ENCODE measurements at regions not wholly inside any gene's neighbourhood (a gene's known extent, or its start where the extent isn't known, plus 50 kb on each side); places are given as distances from the start of the nearest gene placed in this dataset.

DNA sequence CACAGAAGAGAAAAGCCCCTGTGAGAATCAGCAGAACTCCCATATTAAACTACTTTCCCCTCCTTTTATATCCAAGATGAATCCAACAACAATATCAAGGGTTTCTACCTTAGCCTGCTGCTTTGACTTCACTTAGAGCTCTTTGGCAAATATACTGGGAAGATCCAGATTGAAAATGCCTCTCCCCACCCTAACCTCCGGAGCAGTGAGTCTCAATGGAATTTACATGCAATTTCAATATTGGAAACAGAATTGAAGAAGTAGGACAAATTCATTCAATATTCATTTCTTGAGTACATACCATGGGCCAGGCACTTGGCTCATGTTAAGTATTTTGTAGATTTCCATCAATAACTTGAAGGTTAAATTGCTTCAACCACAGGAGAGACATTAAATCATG is 457.4 kb downstream of the TBC1D4 start (continued):
- TF ChIP-seq ZNF281 (CRISPR knock-in tag; IDR thresholded peaks at IDR 0.05; ENCODE audit: borderline replicate concordance) (no peak), RXRA (CRISPR knock-in tag; IDR thresholded peaks at IDR 0.05) (no peak), ZC3H4 (CRISPR knock-in tag; IDR thresholded peaks at IDR 0.05; ENCODE audit: borderline replicate concordance) (no peak), ZNF3 (CRISPR knock-in tag; IDR thresholded peaks at IDR 0.05) (no peak)

DNA sequence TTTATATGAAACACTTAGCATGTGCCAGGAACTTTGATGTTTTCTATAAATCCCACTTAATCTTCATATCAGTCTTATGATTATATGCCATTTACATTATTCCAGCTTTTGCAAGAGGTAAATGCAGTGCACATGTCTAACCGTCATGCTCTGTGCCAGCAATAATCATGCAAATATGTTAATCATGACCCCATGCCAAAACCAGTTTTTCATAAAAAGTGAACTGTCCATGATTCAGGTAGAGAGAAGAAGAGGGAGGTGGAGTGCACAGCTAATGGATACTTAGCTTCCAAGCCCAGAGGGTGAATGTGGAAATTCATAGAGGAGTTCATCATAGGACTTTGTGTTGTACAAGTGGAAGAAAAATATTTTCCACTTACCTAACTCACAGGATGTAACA is 458.4 kb downstream of the TBC1D4 start:
- TF ChIP-seq PITX1 (CRISPR knock-in tag; IDR thresholded peaks at IDR 0.05) (no peak), ATRX (CRISPR knock-in tag; IDR thresholded peaks at IDR 0.05; ENCODE audit: borderline replicate concordance) (no peak), IRF2 (CRISPR knock-in tag; IDR thresholded peaks at IDR 0.05) (no peak), ZNF275 (CRISPR knock-in tag; IDR thresholded peaks at IDR 0.05; ENCODE audit: borderline replicate concordance) (no peak), FIP1L1 (IDR thresholded peaks at IDR 0.05; ENCODE audit: borderline replicate concordance, insufficient read depth, low read depth, low read length) (no peak), NFYC (CRISPR knock-in tag; IDR thresholded peaks at IDR 0.05) (no peak)
- H3K4me1 ChIP-seq (ENCODE audit: insufficient read depth, low read length): no peaks in the 10 kb centered on the region
- H3K4me3 ChIP-seq (replicated peaks in 1 of 3; ENCODE audit: insufficient read depth in 1 of 3, low read depth in 2 of 3, low read length in 3 of 3): no peak overlapping the region
- H3K27ac ChIP-seq (ENCODE audit: extremely low read length, insufficient read depth, low read length): no peak overlapping the region
- no TSS peak for BruUV-seq (replicated peaks)
- H3K36me3 ChIP-seq (replicated peaks in 1 of 2; ENCODE audit: control insufficient read depth in 1 of 2, insufficient read depth in 2 of 2, low read length in 2 of 2): no peaks in the 10 kb centered on the region
- intact Hi-C loops (cut with micrococcal nuclease; ENCODE audit: unreplicated experiment) (no loop called here), in situ Hi-C loops (cut with HindIII; ENCODE audit: extremely low pct_ligation_motif_present, low pct_unique_long_range_greater_than_20kb) (no loop called here)
- ATAC-seq (no peak), DNase-seq (ENCODE audit: low spot score) (no peak), FAIRE-seq (no peak)
- WGBS (ENCODE audit: low lambda C conversion rate): 3% methylated on average over 1 of the region's 1 CpG
- H3K9me3 ChIP-seq (ENCODE audit: low read length): no peaks in the 10 kb centered on the region
- no peak overlapping the region for H3K4me2 ChIP-seq (ENCODE audit: low read depth, low read length)
- no peaks in the 10 kb centered on the region for H3K27me3 ChIP-seq (ENCODE audit: control insufficient read depth in 1 of 2, insufficient read depth in 2 of 2, low read length in 2 of 2)
- no peak overlapping the region for H2AFZ ChIP-seq (ENCODE audit: low read length)
- ChIA-PET POLR2A (no interaction called here), CTCF (ENCODE audit: low intra/inter-chr PET ratio, low total read pairs) (no interaction called here)
- H3K79me2 ChIP-seq (ENCODE audit: insufficient read depth, low read length): no peaks in the 10 kb centered on the region
- H3K9ac ChIP-seq (ENCODE audit: insufficient read depth, low read depth, low read length): no peak overlapping the region
- H4K20me1 ChIP-seq (ENCODE audit: insufficient read depth, low read length): no peaks in the 10 kb centered on the region
